A673 (cell line): ENCODE measurements at regions not wholly inside any gene's neighbourhood (a gene's known extent, or its start where the extent isn't known, plus 50 kb on each side); places are given as distances from the start of the nearest gene placed in this dataset.

Experiments used
- EZH2 ChIP-seq: fragments of 200-600 bp; sonication (generic); IDR thresholded peaks from 2 replicates; pipeline ENCODE4 v1.6.1; 2017; ENCODE audit warnings: borderline replicate concordance, low read depth, mild to moderate bottlenecking, mixed read lengths, antibody characterized with exemption, low read length; ENCODE audit not compliant: poor library complexity, severe bottlenecking
- TF ChIP-seq, protein P1 (sequence below): fragments of 300-800, 200-600 bp; sonication (generic); conservative IDR thresholded peaks from 2 replicates; pipeline ENCODE4 v1.5.1; 2017; ENCODE audit warnings: low read depth, mild to moderate bottlenecking, antibody characterized with exemption, low read length, moderate library complexity, mixed read lengths

DNA sequence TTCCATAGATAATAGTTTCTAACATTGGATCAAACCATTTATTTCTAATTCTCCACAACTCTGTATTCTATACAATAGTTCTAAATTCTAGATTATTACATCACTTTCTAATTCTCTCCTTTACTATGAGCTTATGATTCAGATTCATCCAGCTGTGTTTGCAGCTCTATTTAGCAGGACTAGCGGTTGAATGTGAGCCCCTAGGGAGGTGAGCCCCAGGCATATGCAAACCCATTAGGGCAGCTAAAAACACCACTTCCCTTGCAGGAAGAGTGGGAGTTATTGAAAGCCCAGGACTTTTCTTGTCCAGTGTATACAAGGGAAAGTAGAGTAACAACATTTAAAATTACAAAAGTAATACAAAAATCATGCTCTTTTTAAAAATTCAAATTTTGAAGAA is 56.9 kb downstream of the KRTAP19-8 start:
- TF ChIP-seq, protein P1, sequence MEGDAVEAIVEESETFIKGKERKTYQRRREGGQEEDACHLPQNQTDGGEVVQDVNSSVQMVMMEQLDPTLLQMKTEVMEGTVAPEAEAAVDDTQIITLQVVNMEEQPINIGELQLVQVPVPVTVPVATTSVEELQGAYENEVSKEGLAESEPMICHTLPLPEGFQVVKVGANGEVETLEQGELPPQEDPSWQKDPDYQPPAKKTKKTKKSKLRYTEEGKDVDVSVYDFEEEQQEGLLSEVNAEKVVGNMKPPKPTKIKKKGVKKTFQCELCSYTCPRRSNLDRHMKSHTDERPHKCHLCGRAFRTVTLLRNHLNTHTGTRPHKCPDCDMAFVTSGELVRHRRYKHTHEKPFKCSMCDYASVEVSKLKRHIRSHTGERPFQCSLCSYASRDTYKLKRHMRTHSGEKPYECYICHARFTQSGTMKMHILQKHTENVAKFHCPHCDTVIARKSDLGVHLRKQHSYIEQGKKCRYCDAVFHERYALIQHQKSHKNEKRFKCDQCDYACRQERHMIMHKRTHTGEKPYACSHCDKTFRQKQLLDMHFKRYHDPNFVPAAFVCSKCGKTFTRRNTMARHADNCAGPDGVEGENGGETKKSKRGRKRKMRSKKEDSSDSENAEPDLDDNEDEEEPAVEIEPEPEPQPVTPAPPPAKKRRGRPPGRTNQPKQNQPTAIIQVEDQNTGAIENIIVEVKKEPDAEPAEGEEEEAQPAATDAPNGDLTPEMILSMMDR: no peak
- no peak for TF ChIP-seq EZH2
